ENCODE measurements at regions not wholly inside any gene's neighbourhood (a gene's known extent, or its start where the extent isn't known, plus 50 kb on each side); places are given as distances from the start of the nearest gene placed in this dataset.

GRCh38 chr12:33706927-33707326 is 267.3 kb upstream of the SYT10 start:
- Histone ChIP-seq H4K91ac (ENCODE audit: low read length) (no peak overlapping the region), H3K9ac (ENCODE audit: low read length) (no peak overlapping the region), H4K8ac (ENCODE audit: low read length) (no peak overlapping the region), H3K36me3 (ENCODE audit: control insufficient read depth in 1 of 2, insufficient read depth in 2 of 2, low read depth in 1 of 2, low read length in 2 of 2) (no peaks in the 10 kb centered on the region), H3K27ac (ENCODE audit: low read length, poor library complexity, severe bottlenecking) (no peak overlapping the region), H2AFZ (ENCODE audit: low read depth, low read length) (no peak overlapping the region), H3K18ac (ENCODE audit: low read depth in 1 of 2, low read length in 2 of 2) (no peak overlapping the region), H3K4me1 (ENCODE audit: control insufficient read depth, insufficient read depth, low read depth, low read length) (no peaks in the 10 kb centered on the region), H2AK5ac (ENCODE audit: low read length, severe bottlenecking) (no peak overlapping the region), H3K4me3 (ENCODE audit: insufficient read depth in 1 of 2, low read depth in 1 of 2, low read length in 2 of 2) (no peak overlapping the region), H3K9me3 (ENCODE audit: control insufficient read depth, low read length) (no peaks in the 10 kb centered on the region), H2BK120ac (ENCODE audit: low read depth, low read length) (no peak overlapping the region), H3K79me1 (replicated peaks; ENCODE audit: low read length, poor library complexity, severe bottlenecking) (no peaks in the 10 kb centered on the region), H3K14ac (ENCODE audit: low read length in 2 of 2) (no peak overlapping the region), H3K27me3 (ENCODE audit: control insufficient read depth in 1 of 2, insufficient read depth in 1 of 2, low read length in 2 of 2) (no peaks in the 10 kb centered on the region), H3K4ac (ENCODE audit: low read depth in 1 of 2, low read length in 2 of 2) (no peak overlapping the region), H2BK5ac (ENCODE audit: low read depth, low read length, poor library complexity, severe bottlenecking) (no peak overlapping the region), H3K4me2 (ENCODE audit: low read length, poor library complexity, severe bottlenecking) (no peak overlapping the region), H2BK15ac (ENCODE audit: low read depth, poor library complexity, severe bottlenecking) (no peak overlapping the region), H3K23ac (ENCODE audit: low read length in 2 of 2) (no peak overlapping the region), H2BK12ac (ENCODE audit: low read length in 2 of 2) (no peak overlapping the region)
- DNase-seq, result no peak
- no CpG with 5 or more reads among the region's 1 CpG for WGBS

GRCh38 chr12:33708935-33709334 is 269.3 kb upstream of the SYT10 start:
- no peak overlapping the region for H2AK5ac ChIP-seq (ENCODE audit: low read length, severe bottlenecking)
- H3K4me2 ChIP-seq (ENCODE audit: low read length, poor library complexity, severe bottlenecking), result no peak overlapping the region
- H4K91ac ChIP-seq (ENCODE audit: low read length), result no peak overlapping the region
- no peak overlapping the region for H2BK15ac ChIP-seq (ENCODE audit: low read depth, poor library complexity, severe bottlenecking)
- H3K23ac ChIP-seq (ENCODE audit: low read length in 2 of 2), result no peak overlapping the region
- no peak overlapping the region for H3K18ac ChIP-seq (ENCODE audit: low read depth in 1 of 2, low read length in 2 of 2)
- H3K4me3 ChIP-seq (ENCODE audit: insufficient read depth in 1 of 2, low read depth in 1 of 2, low read length in 2 of 2), result no peak overlapping the region
- H3K27ac ChIP-seq (ENCODE audit: low read length, poor library complexity, severe bottlenecking), result no peak overlapping the region
- no peak overlapping the region for H2BK12ac ChIP-seq (ENCODE audit: low read length in 2 of 2)
- H3K4ac ChIP-seq (ENCODE audit: low read depth in 1 of 2, low read length in 2 of 2), result no peak overlapping the region
- H3K27me3 ChIP-seq (ENCODE audit: control insufficient read depth in 1 of 2, insufficient read depth in 1 of 2, low read length in 2 of 2), result no peaks in the 10 kb centered on the region
- no peaks in the 10 kb centered on the region for H3K4me1 ChIP-seq (ENCODE audit: control insufficient read depth, insufficient read depth, low read depth, low read length)
- H4K8ac ChIP-seq (ENCODE audit: low read length), result no peak overlapping the region
- WGBS, result no CpG with 5 or more reads among the region's 3 CpGs
- H3K36me3 ChIP-seq (ENCODE audit: control insufficient read depth in 1 of 2, insufficient read depth in 2 of 2, low read depth in 1 of 2, low read length in 2 of 2), result no peaks in the 10 kb centered on the region
- no peaks in the 10 kb centered on the region for H3K9me3 ChIP-seq (ENCODE audit: control insufficient read depth, low read length)
- H2AFZ ChIP-seq (ENCODE audit: low read depth, low read length), result no peak overlapping the region
- H3K9ac ChIP-seq (ENCODE audit: low read length), result no peak overlapping the region
- H3K14ac ChIP-seq (ENCODE audit: low read length in 2 of 2), result no peak overlapping the region
- H2BK120ac ChIP-seq (ENCODE audit: low read depth, low read length), result no peak overlapping the region
- no peaks in the 10 kb centered on the region for H3K79me1 ChIP-seq (replicated peaks; ENCODE audit: low read length, poor library complexity, severe bottlenecking)
- DNase-seq, result no peak
- no peak overlapping the region for H2BK5ac ChIP-seq (ENCODE audit: low read depth, low read length, poor library complexity, severe bottlenecking)

GRCh38 chr12:33710548-33710947 is 270.9 kb upstream of the SYT10 start:
- no peak overlapping the region for H3K14ac ChIP-seq (ENCODE audit: low read length in 2 of 2)
- H3K23ac ChIP-seq (ENCODE audit: low read length in 2 of 2), result no peak overlapping the region
- H2BK5ac ChIP-seq (ENCODE audit: low read depth, low read length, poor library complexity, severe bottlenecking), result no peak overlapping the region
- H2BK12ac ChIP-seq (ENCODE audit: low read length in 2 of 2), result no peak overlapping the region
- H3K27ac ChIP-seq (ENCODE audit: low read length, poor library complexity, severe bottlenecking), result no peak overlapping the region
- no peaks in the 10 kb centered on the region for H3K4me1 ChIP-seq (ENCODE audit: control insufficient read depth, insufficient read depth, low read depth, low read length)
- H3K9me3 ChIP-seq (ENCODE audit: control insufficient read depth, low read length), result no peaks in the 10 kb centered on the region
- H2AFZ ChIP-seq (ENCODE audit: low read depth, low read length), result no peak overlapping the region
- H3K4me2 ChIP-seq (ENCODE audit: low read length, poor library complexity, severe bottlenecking), result no peak overlapping the region
- H3K18ac ChIP-seq (ENCODE audit: low read depth in 1 of 2, low read length in 2 of 2), result no peak overlapping the region
- no peaks in the 10 kb centered on the region for H3K79me1 ChIP-seq (replicated peaks; ENCODE audit: low read length, poor library complexity, severe bottlenecking)
- no peak overlapping the region for H2BK120ac ChIP-seq (ENCODE audit: low read depth, low read length)
- no peaks in the 10 kb centered on the region for H3K36me3 ChIP-seq (ENCODE audit: control insufficient read depth in 1 of 2, insufficient read depth in 2 of 2, low read depth in 1 of 2, low read length in 2 of 2)
- 50% methylated on average over 2 of the region's 2 CpGs for WGBS
- no peak overlapping the region for H3K4me3 ChIP-seq (ENCODE audit: insufficient read depth in 1 of 2, low read depth in 1 of 2, low read length in 2 of 2)
- H4K91ac ChIP-seq (ENCODE audit: low read length), result no peak overlapping the region
- no peak overlapping the region for H4K8ac ChIP-seq (ENCODE audit: low read length)
- H3K9ac ChIP-seq (ENCODE audit: low read length), result no peak overlapping the region
- H2AK5ac ChIP-seq (ENCODE audit: low read length, severe bottlenecking), result no peak overlapping the region
- DNase-seq, result no peak
- no peak overlapping the region for H3K4ac ChIP-seq (ENCODE audit: low read depth in 1 of 2, low read length in 2 of 2)
- H2BK15ac ChIP-seq (ENCODE audit: low read depth, poor library complexity, severe bottlenecking), result no peak overlapping the region
- H3K27me3 ChIP-seq (ENCODE audit: control insufficient read depth in 1 of 2, insufficient read depth in 1 of 2, low read length in 2 of 2), result no peaks in the 10 kb centered on the region

GRCh38 chr12:33718631-33719030 is 279.0 kb upstream of the SYT10 start:
- Histone ChIP-seq H2BK12ac (ENCODE audit: low read length in 2 of 2) (no peak overlapping the region), H4K8ac (ENCODE audit: low read length) (no peak overlapping the region), H2BK120ac (ENCODE audit: low read depth, low read length) (no peak overlapping the region), H3K4me2 (ENCODE audit: low read length, poor library complexity, severe bottlenecking) (no peak overlapping the region), H3K9ac (ENCODE audit: low read length) (no peak overlapping the region), H3K27me3 (ENCODE audit: control insufficient read depth in 1 of 2, insufficient read depth in 1 of 2, low read length in 2 of 2) (no peaks in the 10 kb centered on the region), H3K79me1 (replicated peaks; ENCODE audit: low read length, poor library complexity, severe bottlenecking) (no peaks in the 10 kb centered on the region), H3K4ac (ENCODE audit: low read depth in 1 of 2, low read length in 2 of 2) (no peak overlapping the region), H4K91ac (ENCODE audit: low read length) (no peak overlapping the region), H3K4me3 (ENCODE audit: insufficient read depth in 1 of 2, low read depth in 1 of 2, low read length in 2 of 2) (no peak overlapping the region), H2AFZ (ENCODE audit: low read depth, low read length) (no peak overlapping the region), H3K27ac (ENCODE audit: low read length, poor library complexity, severe bottlenecking) (no peak overlapping the region), H3K14ac (ENCODE audit: low read length in 2 of 2) (no peak overlapping the region), H3K18ac (ENCODE audit: low read depth in 1 of 2, low read length in 2 of 2) (no peak overlapping the region), H3K4me1 (ENCODE audit: control insufficient read depth, insufficient read depth, low read depth, low read length) (no peaks in the 10 kb centered on the region), H2BK15ac (ENCODE audit: low read depth, poor library complexity, severe bottlenecking) (no peak overlapping the region), H2BK5ac (ENCODE audit: low read depth, low read length, poor library complexity, severe bottlenecking) (no peak overlapping the region), H3K36me3 (ENCODE audit: control insufficient read depth in 1 of 2, insufficient read depth in 2 of 2, low read depth in 1 of 2, low read length in 2 of 2) (no peaks in the 10 kb centered on the region), H3K23ac (ENCODE audit: low read length in 2 of 2) (no peak overlapping the region), H3K9me3 (ENCODE audit: control insufficient read depth, low read length) (no peaks in the 10 kb centered on the region), H2AK5ac (ENCODE audit: low read length, severe bottlenecking) (no peak overlapping the region)
- no peak for DNase-seq
- 68% methylated on average over 1 of the region's 2 CpGs for WGBS
